Motor neuron (in vitro differentiated cells): ENCODE measurements at regions not wholly inside any gene's neighbourhood (a gene's known extent, or its start where the extent isn't known, plus 50 kb on each side); places are given as distances from the start of the nearest gene placed in this dataset.
"Not testable (repeated sequence)": the region's sequence is repeated elsewhere in the genome, so short reads cannot be mapped to it uniquely, and the experiment has no call there.

Experiments
- ATAC-seq, 8 experiments: fragments of 200-7000 bp; cut with Tn5 transposase; replicated peaks in 6 of 8; 2 replicates each; pipeline ENCODE4 v1.8.0; 2021; ENCODE audit warnings: mild to moderate bottlenecking in 8 of 8, moderate library complexity in 8 of 8
- H3K27ac ChIP-seq, 2 donors: fragments of 250-450 bp; sonication (Bioruptor Pico); 2 replicates each; pipeline ENCODE4 v1.9.0; 2021; ENCODE audit warnings: antibody characterized with exemption in 2 of 2, mild to moderate bottlenecking in 2 of 2, moderate library complexity in 1 of 2
- H3K4me1 ChIP-seq, 2 donors: fragments of 250-450 bp; sonication (Bioruptor Pico); replicated peaks in 1 of 2; 2 replicates each; pipeline ENCODE4 v1.6.1; 2021; ENCODE audit warnings: antibody characterized with exemption in 2 of 2, mild to moderate bottlenecking in 2 of 2, moderate library complexity in 1 of 2
- H3K4me3 ChIP-seq, 5 donors: fragments of 250-450 bp; sonication (Bioruptor Pico); 2 replicates each; pipeline ENCODE4 v1.9.0; 2021; ENCODE audit warnings: antibody characterized with exemption in 5 of 5, mild to moderate bottlenecking in 5 of 5, moderate library complexity in 4 of 5
- WGBS, 10 experiments: fragments of 450-650 bp; shearing (Covaris generic); methylation state at CpG; one replicate each; pipeline ENCODE4 v1.0.0; 2022; 5-methylcytosine and 5-hydroxymethylcytosine counted together
- in situ Hi-C, 9 experiments: fragments of 400-800 bp; cut with MboI; loops; one replicate each; pipeline ENCODE4 v1.15.0; 2021; ENCODE audit warnings: low sequenced_read_pairs in 9 of 9, low pct_unique_long_range_greater_than_20kb in 2 of 9; ENCODE audit not compliant: unreplicated experiment in 9 of 9

- no peak for ATAC-seq
- WGBS, 10 experiments, result 0 to 100% (median 77%) methylated on average over 2 to 3 of the region's 3 CpGs; no CpG with 5 or more reads in 2 of the 10 experiments
- in situ Hi-C loops, result no loop called here
- Histone ChIP-seq H3K4me3 (no peak overlapping the region), H3K27ac (no peak overlapping the region), H3K4me1 (no peaks in the 10 kb centered on the region)
Observed at GRCh38 chr11:97069160-97069559, 679.3 kb downstream of the JRKL start.

- Histone ChIP-seq H3K4me3 (no peak overlapping the region), H3K4me1 (no peaks in the 10 kb centered on the region), H3K27ac (no peak overlapping the region)
- ATAC-seq, result no peak
- in situ Hi-C loops, result no loop called here
- WGBS, 10 experiments, result 5 to 93% (median 60%) methylated on average over 1 to 2 of the region's 2 CpGs
Observed at GRCh38 chr11:97072420-97072819, 682.6 kb downstream of the JRKL start.

GRCh38 chr11:97076666-97077065 is 686.9 kb downstream of the JRKL start:
- H3K4me3 ChIP-seq, H3K27ac ChIP-seq, ATAC-seq, in situ Hi-C loops, H3K4me1 ChIP-seq: not testable (repeated sequence)
- no CpG with 5 or more reads among the region's 19 CpGs for WGBS, 10 experiments

- no peak overlapping the region for H3K4me3 ChIP-seq
- no peak overlapping the region for H3K27ac ChIP-seq
- ATAC-seq, result no peak
- in situ Hi-C loops, result no loop called here
- H3K4me1 ChIP-seq, result no peaks in the 10 kb centered on the region
- 0 to 85% (median 28%) methylated on average over 1 to 2 of the region's 2 CpGs for WGBS, 10 experiments
Observed at GRCh38 chr11:97078443-97078842, 688.6 kb downstream of the JRKL start.

GRCh38 chr11:97079244-97079643 is 689.4 kb downstream of the JRKL start:
- no peak overlapping the region for H3K4me3 ChIP-seq
- in situ Hi-C loops, result no loop called here
- no peak for ATAC-seq
- H3K4me1 ChIP-seq, result no peaks in the 10 kb centered on the region
- H3K27ac ChIP-seq, result no peak overlapping the region

GRCh38 chr11:97087419-97087818 is 697.6 kb downstream of the JRKL start:
- H3K4me1 ChIP-seq, result no peaks in the 10 kb centered on the region
- in situ Hi-C loops, result no loop called here

GRCh38 chr11:97092823-97093222 is 703.0 kb downstream of the JRKL start:
- Histone ChIP-seq H3K4me1 (no peaks in the 10 kb centered on the region), H3K4me3 (no peak overlapping the region), H3K27ac (no peak overlapping the region)
- in situ Hi-C loops, result no loop called here
- WGBS, 10 experiments, result 0 to 100% (median 74%) methylated on average over 1 of the region's 1 CpG; no CpG with 5 or more reads in 2 of the 10 experiments
- peak in 2 of 8 experiments; percentile 32 to 59 for ATAC-seq

More at GRCh38 chr11:97087419-97087818, 697.6 kb downstream of the JRKL start:
- Histone ChIP-seq H3K27ac (no peak overlapping the region), H3K4me3 (no peak overlapping the region)
- 0 to 100% (median 50%) methylated on average over 1 to 2 of the region's 2 CpGs; no CpG with 5 or more reads in 3 of the 10 experiments for WGBS, 10 experiments
- no peak for ATAC-seq

- WGBS, 10 experiments, result 100% methylated on average over 1 of the region's 3 CpGs; no CpG with 5 or more reads in 9 of the 10 experiments
Observed at GRCh38 chr11:97102180-97102579, 712.4 kb downstream of the JRKL start.

GRCh38 chr11:97107604-97108003 is 717.8 kb downstream of the JRKL start:
- ATAC-seq, result no peak
- in situ Hi-C loops, result no loop called here
- Histone ChIP-seq H3K27ac (no peak overlapping the region), H3K4me1 (no peaks in the 10 kb centered on the region), H3K4me3 (no peak overlapping the region)

More at GRCh38 chr11:97102180-97102579, 712.4 kb downstream of the JRKL start:
- ATAC-seq, H3K4me3 ChIP-seq, in situ Hi-C loops, H3K27ac ChIP-seq, H3K4me1 ChIP-seq: not testable (repeated sequence)

- Histone ChIP-seq H3K27ac (no peak overlapping the region), H3K4me1 (peaks cover 0 to 5% of the 10 kb centered on the region in 2 donors), H3K4me3 (no peak overlapping the region)
- WGBS, 10 experiments, result 0 to 100% (median 75%) methylated on average over 1 of the region's 1 CpG; no CpG with 5 or more reads in 1 of the 10 experiments
- in situ Hi-C loops, result no loop called here
- no peak for ATAC-seq
Observed at GRCh38 chr11:97109078-97109477, 719.3 kb downstream of the JRKL start.

GRCh38 chr11:97110376-97110775 is 720.6 kb downstream of the JRKL start:
- Histone ChIP-seq H3K4me1 (peaks cover 0 to 9% of the 10 kb centered on the region in 2 donors), H3K27ac (no peak overlapping the region), H3K4me3 (no peak overlapping the region)
- in situ Hi-C loops, result no loop called here
- WGBS, 10 experiments, result 7 to 100% (median 82%) methylated on average over 1 to 4 of the region's 4 CpGs; no CpG with 5 or more reads in 1 of the 10 experiments
- ATAC-seq, result no peak

- in situ Hi-C loops, result no loop called here
- WGBS, 10 experiments, result 0 to 96% (median 80%) methylated on average over 1 to 11 of the region's 11 CpGs
Observed at GRCh38 chr11:97111559-97111958, 721.7 kb downstream of the JRKL start.

GRCh38 chr11:97118614-97119200 is 728.9 kb downstream of the JRKL start:
- in situ Hi-C loops, result no loop called here
- ATAC-seq, result peak in 5 of 8 experiments; percentile 55 to 86 (median 84)
- Histone ChIP-seq H3K4me1 (peaks cover 16 to 37% of the 10 kb centered on the region in 2 donors), H3K4me3 (no peak overlapping the region), H3K27ac (no peak overlapping the region)
- 0 to 60% (median 43%) methylated on average over 1 to 2 of the region's 2 CpGs; no CpG with 5 or more reads in 4 of the 10 experiments for WGBS, 10 experiments

More at GRCh38 chr11:97111559-97111958, 721.7 kb downstream of the JRKL start:
- Histone ChIP-seq H3K4me1 (peaks cover 0 to 9% of the 10 kb centered on the region in 2 donors), H3K27ac (no peak overlapping the region), H3K4me3 (no peak overlapping the region)
- no peak for ATAC-seq

GRCh38 chr11:97123237-97123636 is 733.4 kb downstream of the JRKL start:
- H3K4me1 ChIP-seq, result peaks cover 13 to 20% of the 10 kb centered on the region in 2 donors
- no peak overlapping the region for H3K27ac ChIP-seq
- in situ Hi-C loops, result no loop called here
- WGBS, 10 experiments, result 0 to 28% (median 7%) methylated on average over 1 to 2 of the region's 2 CpGs; no CpG with 5 or more reads in 1 of the 10 experiments
- peak in 5 of 8 experiments; percentile 28 to 82 (median 73) for ATAC-seq
- H3K4me3 ChIP-seq, result no peak overlapping the region
